G401 (cell line): ENCODE measurements at regions not wholly inside any gene's neighbourhood (a gene's known extent, or its start where the extent isn't known, plus 50 kb on each side); places are given as distances from the start of the nearest gene placed in this dataset.
"Not testable (repeated sequence)": the region's sequence is repeated elsewhere in the genome, so short reads cannot be mapped to it uniquely, and the experiment has no call there.

Source experiments
- DNase-seq: peaks from one replicate; pipeline ENCODE4 v3.0.0-alpha.2; 2015; ENCODE audit warnings: low spot score
- in situ Hi-C: cut with HindIII; loops from 2 replicates; pipeline ENCODE4 v1.10.0; 2016; ENCODE audit warnings: low sequenced_read_pairs, mixed read lengths

DNA sequence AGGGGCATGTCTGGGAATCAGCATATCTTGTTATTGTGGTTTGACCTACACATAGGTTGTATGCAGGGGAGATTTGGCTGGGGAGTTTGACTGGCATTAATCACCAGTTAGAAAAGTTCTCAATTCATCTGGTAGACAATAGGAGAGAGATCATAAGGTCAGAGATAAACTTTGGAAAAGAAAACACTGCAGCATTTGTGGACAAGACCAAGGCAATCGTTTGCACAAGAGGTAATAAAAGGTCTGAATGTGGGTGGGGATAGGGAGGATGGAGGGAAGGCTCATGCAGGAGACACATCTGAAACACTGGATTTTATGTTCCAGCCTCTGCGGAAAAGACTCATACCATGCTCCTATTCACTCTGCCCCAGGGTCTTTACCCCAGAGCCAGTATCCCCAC, 136.9 kb downstream of the MAIP1 start:
- in situ Hi-C loops: no loop called here

DNA sequence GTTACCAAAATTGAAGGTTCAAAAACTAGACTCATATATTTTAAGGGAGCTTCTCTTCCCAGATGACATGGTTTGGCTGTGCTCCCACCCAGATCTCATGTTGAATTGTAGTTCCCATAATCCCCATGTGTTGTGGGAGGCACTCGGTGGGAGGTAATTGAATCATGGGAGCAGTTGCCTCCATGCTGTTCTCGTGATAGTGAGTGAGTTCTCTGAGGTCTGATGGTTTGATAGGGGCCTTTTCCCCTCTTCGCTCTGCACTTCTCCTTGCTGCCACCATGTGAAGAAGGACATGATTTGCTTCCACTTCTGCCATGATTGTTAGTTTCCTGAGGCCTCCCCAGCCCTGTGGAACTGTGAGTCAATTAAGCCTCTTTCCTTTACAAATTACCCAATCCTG, 140.1 kb downstream of the MAIP1 start:
- no peak for DNase-seq
- in situ Hi-C loops: no loop called here

More for the DNA sequence above, 136.9 kb downstream of the MAIP1 start:
- DNase-seq: no peak

DNA sequence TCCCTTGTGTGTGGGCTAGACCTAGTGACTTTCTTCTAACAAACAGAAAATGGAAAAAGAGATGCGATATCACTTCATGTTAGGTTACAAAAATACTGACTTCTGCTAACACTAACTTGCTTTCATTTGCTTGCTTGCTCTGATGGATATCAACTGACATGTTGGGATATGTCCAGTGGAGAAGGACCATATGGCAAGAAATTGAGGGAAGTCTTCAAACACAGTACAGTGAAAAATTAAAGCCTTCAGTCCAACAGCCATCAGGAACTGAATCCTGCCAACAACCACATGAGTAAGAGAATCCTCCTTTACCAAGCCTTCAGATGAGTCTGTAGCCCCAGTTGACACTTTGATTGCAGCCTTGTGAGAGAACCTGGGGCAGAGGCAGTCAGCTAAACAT, 143.9 kb downstream of the MAIP1 start:
- peak; percentile 97 for DNase-seq
- in situ Hi-C loops: no loop called here

DNA sequence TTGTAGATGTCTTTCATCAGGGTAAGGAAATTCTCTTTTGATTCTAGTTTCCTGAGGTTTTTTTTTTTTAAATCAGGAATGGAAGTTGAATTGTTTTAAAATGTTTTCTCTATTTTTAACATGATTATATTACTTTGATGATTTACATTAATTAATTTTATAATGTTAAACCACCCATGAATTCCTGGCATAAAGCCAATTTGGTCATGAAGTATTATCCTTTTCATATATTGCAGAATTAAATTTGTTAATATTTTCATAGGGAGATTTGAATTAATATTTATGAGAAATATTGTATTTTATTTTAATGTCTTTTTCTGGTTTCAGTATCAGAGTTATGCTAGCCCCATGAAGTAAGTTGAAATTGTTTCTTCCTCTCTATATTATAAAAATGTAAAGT, 144.6 kb downstream of the MAIP1 start:
- in situ Hi-C loops: no loop called here
- DNase-seq: no peak

DNA sequence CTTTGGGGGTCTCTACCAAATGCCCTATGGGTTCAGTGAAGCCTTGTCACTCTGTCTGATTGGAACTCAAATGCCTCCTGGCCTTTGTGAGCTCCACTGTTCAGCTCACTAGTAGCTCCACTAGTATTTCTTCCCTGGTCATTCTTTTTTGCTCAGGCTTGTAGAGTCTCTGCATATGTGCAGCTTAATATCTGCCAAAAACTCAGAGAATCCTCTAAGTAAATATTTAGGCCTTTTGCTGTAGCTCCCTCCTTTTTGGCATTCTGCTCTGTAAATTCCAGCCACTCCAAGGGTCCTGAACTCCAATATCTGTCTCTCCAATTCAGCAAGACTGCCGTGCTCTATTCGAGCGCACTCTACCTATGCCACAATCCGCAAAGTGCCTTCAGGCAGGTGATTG, 146.5 kb downstream of the MAIP1 start:
- in situ Hi-C loops: no loop called here
- peak; percentile 33 for DNase-seq

DNA sequence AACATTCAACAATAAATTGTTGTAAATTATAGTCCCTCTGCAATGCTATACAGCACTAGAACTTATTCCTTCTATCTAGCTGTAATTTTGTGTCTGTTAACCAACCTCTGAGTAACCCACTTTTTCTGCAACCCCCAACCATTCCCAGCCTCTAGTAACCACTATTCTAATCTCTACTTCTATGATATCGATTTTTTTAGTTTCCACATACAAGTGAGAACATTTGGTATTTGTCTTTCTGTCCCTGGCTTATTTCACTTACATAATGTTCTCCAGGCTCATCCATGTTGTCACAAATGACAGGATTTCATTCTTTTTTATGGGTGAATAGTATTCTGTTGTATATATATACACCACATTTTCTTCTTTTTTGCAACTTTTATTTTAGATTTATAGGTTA, 147.6 kb downstream of the MAIP1 start:
- in situ Hi-C loops: no loop called here
- DNase-seq: no peak

DNA sequence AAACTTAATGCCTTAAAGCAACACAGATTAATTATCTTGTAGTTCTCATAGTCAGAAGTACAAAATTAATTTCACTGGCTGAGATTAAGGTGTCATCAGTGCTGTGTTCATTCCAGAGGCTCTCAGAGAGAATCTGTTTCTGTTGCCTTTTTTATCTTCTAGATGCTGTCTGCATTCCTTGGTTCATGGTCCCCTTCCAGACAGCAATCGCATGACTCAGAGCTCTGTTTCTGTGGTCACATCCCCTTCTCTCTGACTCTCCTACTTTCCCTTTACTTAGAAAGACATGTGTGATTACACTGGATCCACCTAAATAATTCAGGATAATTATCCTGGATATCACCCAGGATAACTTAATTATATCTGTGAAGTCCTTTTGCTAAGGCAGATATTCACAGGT, 148.6 kb downstream of the MAIP1 start:
- in situ Hi-C loops: no loop called here
- no peak for DNase-seq

DNA sequence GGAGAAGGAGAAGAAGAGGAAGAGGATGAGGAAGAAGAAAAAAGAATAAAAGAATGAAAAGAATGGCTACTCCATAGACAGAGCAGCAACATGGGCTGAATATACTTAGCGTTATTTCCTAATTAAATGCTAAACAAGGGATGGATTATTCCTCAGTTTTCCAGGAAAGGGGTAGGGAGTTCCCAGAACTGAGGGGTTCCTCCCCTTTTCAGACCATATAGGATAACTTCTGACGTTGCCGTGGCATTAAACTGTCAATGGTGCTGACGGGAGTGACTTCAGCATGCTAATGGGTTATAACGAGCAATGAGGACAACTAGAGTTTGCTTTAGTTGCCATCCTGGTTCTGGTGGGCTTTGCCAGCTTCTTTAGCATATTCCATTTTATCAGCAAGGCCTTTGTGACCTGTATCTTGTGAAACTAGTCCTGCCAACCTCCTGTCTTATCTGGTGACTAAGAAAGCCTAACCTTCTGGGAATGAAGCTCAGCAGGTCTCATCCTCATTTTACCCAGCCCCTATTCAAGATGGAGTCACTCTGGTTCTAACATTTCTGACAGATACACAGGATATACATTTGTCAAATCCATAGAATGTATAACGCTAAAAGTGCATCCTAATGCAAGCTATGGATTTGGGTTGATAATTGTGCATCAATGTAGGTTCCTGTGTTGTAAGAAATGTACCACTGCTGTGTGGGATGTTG, 152.3 kb downstream of the MAIP1 start:
- DNase-seq: no peak
- in situ Hi-C loops: no loop called here

DNA sequence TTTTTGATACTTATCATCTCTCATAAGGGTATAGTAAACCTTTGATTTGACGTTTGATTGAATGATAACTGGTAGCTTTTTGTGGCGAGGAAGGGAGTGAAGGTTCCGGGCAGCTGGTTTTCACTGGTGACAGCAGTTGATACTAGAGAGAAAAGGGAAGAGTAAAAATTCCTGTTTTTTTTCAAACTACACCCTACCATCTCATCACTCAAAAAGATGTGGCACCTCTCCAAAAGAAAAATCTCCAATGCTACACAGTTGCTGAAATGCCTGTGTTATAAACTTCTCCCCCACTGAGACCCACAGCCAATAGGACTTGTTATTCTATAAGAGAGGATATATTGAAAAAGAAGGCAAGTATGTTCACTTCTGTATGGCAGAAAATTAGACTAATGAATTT, 154.0 kb downstream of the MAIP1 start:
- in situ Hi-C loops: no loop called here
- no peak for DNase-seq

DNA sequence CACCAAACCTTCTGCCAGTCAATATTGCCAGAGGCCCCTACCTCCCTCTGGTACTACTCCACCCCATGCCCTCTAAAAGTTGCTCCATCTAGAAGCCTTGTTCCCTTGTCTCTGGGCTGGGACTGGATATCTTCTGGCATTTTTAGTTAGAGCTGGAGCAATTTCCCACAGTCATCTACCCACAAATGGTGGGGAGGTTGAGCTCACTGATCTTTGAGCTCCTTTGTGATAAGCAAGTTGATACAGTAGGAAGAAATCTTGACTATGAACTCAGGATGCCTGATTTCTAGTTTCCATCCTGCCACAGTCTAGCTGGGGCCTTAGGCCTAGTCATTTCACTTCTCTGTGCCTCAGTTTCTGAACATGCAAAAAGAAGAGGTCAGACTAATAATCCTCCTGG, 155.0 kb downstream of the MAIP1 start:
- DNase-seq: no peak
- in situ Hi-C loops: no loop called here

DNA sequence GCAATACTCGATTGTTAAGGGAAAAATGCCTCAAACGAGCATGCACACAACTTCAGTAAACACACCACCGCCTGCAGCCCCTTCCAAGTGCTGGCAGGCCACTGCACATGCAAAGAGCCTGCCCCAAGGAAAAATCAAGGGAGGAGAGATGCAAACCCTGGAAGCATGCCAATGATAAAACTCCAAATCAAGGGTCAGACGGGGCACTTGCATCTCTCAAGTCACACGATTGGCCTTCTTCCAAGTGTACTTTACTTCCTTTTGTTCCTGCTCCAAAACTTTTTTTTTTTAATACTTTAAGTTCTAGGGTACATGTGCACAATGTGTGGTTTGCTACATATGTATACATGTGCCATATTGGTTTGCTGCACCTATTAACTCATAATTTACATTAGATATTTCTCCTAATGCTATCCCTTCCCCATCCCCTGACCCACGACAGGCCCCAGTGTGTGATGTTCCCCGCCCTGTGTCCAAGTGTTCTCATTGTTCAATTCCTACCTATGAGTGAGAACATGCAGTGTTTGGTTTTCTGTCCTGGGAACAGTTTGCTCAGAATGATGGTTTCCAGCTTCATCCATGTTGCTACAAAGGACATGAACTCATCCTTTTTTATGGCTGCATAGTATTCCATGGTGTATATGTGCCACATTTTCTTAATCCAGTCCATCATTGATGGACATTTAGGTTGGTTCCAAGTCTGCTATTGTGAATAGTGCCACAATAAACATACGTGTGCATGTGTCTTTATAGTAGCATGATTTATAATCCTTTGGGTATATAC, 157.8 kb downstream of the MAIP1 start:
- in situ Hi-C loops, DNase-seq: not testable (repeated sequence)

DNA sequence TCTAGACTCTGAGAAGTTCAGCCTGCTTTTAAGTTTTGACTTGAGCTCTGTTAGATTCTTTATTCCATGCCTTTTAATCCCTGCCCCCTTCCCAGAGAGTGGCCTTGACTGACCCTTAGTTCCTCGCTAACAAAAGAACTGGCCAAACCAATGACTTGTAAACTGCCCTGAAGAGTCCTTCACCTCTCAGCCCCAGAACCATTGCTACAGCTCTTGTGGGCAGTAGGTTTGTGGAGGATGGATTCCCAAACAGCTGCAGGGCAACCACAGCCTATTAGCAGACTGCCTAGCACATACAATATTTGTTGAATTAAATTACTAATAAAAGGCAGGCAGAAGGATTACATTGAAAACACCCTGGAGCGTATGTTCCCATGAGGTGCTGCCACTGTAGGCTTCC, 163.9 kb downstream of the MAIP1 start:
- no peak for DNase-seq
- in situ Hi-C loops: no loop called here

DNA sequence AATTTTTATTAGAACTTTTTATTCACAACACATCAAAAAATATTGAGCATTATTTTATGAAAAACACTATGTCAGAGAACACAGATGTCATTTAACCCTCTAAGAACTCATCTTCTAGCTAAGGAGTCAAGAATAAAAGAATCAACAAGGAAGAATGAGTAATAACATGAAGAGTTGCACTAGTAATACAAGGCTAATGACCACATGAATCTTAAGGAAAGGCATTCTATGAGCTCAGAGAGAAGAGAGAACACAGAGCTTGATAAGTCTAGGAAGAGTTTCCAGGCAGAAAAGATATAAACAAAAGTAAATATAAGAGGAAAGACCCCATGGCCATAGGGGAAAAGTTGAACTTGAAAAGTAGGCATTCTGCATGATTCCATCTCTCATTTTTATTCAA, 166.5 kb downstream of the MAIP1 start:
- no peak for DNase-seq
- in situ Hi-C loops: no loop called here

DNA sequence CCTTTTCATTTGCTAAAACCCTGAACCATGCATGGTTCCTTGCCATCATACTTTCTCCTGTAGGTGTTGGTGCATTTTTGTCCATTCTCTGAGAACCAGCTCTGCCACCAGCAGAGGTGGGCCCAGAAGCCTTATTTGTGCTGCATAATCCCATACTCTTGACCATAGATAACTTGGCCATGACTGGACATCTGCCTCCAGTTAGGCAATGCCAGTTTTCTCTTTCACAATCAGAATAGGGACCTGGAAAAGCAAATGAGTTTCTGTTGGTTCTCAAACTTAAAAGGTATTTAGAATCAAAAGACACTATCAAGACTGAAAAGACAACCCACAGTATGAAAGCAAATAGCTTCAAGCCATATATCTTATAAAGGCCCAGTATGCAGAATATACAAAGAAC, 167.3 kb downstream of the MAIP1 start:
- DNase-seq: no peak
- in situ Hi-C loops: no loop called here

DNA sequence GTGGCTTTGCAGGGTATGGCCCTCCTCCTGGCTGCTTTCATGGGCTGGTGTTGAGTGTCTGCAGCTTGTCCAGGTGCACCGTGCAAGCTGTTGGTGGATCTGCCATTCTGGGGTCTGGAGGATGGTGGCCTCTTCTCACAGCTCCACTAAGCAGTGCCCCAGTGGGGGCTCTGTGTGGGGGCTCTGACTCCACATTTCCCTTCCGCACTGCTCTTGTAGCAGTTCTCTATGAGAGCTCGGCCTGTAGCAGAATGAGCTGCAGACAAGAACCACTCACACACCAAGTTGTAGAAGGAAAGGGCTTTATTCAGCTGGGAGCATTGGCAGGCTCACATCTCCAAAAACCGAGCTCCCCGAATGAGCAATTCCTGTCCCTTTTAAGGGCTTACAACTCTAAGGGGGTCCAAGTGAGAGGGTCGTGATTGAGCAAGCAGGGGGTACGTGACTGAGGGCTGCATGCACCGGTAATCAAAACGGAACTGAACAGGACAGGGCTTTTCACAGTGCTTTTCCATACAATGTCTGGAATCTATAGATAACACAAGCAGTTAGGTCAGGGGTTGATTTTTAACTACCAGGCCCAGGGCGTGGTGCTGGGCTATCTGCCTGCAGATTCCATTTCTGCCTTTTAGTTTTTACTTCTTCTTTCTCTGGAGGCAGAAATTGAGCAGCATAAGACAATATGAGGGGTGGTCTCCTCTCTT, 169.4 kb downstream of the MAIP1 start:
- DNase-seq, in situ Hi-C loops: not testable (repeated sequence)

DNA sequence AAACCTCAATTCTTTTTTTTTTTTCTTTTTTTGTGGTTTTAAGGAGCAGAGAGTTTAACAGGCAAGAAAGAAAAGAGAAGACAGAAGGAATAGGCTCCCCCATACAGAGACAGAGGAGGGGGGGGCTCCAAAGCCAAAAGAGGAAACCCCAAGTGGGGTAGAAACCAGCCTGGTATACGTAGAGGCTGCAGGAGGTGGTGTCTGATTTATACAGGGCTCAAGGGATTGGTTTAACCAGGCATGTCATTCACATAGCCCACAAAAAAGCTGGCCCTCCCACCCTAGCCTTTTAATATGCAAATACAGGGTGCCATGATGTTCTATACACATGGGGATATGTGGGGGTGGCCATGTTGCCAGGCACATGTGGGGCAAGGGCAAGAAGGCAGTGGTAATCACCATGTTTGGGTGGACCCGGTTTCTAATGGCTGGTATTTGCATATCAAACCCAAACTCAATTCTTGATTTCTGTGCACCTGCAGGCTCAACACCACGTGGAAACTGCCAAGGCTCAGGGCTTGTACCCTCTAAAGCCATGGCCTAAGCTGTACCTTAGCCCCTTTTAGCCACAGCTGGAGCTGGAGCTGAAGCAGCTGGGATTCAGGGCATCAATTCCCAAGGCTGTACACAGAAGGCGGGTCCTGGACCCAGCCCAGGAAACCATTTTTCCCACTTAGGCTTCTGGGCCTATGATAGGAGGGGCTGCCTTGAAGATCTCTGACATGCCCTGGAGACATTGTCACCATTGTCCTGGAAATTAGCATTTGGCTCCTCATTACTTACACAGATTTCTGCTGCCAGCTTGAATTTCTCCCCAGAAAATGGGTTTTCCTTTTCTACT, 170.3 kb downstream of the MAIP1 start:
- DNase-seq: no peak
- in situ Hi-C loops: no loop called here

DNA sequence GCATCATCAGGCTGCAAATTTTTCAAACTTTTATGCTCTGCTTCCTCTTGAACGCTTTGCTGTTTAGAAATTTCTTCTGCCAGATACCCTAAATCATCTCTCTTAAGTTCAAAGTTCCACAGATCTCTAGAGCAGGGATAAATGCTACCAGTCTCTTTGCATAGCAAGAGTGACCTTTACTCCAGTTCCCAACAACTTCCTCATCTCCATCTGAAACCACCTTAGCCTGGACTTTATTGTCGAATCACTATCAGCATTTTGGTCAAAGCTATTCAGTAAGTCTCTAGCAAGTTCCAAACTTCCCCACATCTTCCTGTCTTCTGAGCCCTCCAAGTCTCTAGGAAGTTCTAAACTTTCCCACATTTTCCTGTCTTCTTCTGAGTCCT, 170.9 kb downstream of the MAIP1 start:
- DNase-seq, in situ Hi-C loops: not testable (repeated sequence)

DNA sequence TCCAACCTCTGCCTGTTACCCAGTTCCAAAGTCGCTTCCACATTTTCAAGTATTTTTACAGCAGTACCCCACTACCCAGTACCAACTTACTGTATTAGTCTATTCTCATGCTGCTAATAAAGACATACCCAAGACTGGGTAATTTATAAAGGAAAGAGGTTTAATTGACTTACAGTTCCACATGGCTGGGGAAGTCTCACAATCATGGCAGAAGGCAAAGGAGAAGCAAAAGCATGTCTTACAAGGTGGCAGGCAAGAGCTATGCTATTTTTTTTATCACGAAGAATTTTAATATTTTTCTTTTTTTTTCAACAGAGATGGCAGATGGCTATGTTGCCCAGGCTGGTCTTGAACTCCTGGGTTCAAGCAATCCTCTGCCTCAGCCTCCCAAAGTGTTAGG, 171.3 kb downstream of the MAIP1 start:
- in situ Hi-C loops, DNase-seq: not testable (repeated sequence)

DNA sequence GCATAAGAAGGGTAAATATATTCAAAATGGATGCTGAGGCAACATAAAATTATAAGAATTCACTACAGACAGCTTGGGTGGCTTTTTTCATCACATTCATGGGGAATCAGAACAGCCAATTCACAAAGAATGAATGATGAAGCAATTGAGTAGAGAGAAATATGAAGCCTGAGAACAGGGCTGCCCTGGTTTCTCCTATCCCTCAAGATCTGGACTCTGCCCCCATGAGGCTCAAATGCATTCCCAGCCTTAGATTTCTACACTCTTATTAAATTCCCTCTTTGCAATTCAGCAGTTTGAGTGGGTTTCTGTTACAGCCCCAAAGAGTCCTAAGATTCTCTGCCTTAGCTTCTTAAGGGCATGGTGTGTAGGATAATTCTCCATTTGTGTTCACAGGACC, 172.5 kb downstream of the MAIP1 start:
- peak; percentile 24 for DNase-seq
- in situ Hi-C loops: no loop called here
